Esophagus muscularis mucosa (tissue), 4 donors: ENCODE measurements at regions not wholly inside any gene's neighbourhood (a gene's known extent, or its start where the extent isn't known, plus 50 kb on each side); places are given as distances from the start of the nearest gene placed in this dataset.

Experiments used
- DNase-seq: peaks from one replicate; pipeline ENCODE4 v3.0.0-alpha.2; 2017; ENCODE audit errors: extremely low spot score
- H3K27ac ChIP-seq, 4 donors: fragments of 200-600 bp; sonication (generic); replicated peaks in 1 of 4; 1 replicate in 3 of 4; 2 replicates in 1 of 4; pipeline ENCODE4 v1.5.1; 2016 to 2019; ENCODE audit warnings: mild to moderate bottlenecking in 1 of 4
- H3K27me3 ChIP-seq, 4 donors: fragments of 200-600 bp; sonication (generic); one replicate each; pipeline versions ENCODE4 v1.5.1 to v1.6.0; 2016 to 2019
- H3K36me3 ChIP-seq, 4 donors: fragments of 200-600 bp; sonication (generic); one replicate each; pipeline ENCODE4 v1.5.1; 2016 to 2019
- H3K4me1 ChIP-seq, 4 donors: fragments of 200-600 bp; sonication (generic); one replicate each; pipeline ENCODE4 v1.5.1; 2016 to 2019
- H3K4me3 ChIP-seq, 4 donors: fragments of 200-600 bp; sonication (generic); 1 replicate in 2 of 4; 2 replicates in 2 of 4; pipeline ENCODE4 v1.5.1; 2016 to 2019; ENCODE audit warnings: mild to moderate bottlenecking in 4 of 4, moderate library complexity in 1 of 4
- H3K9me3 ChIP-seq, 4 donors: fragments of 200-600 bp; sonication (generic); 1 replicate in 3 of 4; 2 replicates in 1 of 4; pipeline ENCODE4 v1.5.1; 2016 to 2019
- CTCF ChIP-seq, 3 experiments: fragments of 200-600 bp in 2 of 3; fragments of 450-650 bp in 1 of 3; sonication (generic) in 2 of 3; IDR thresholded peaks; one replicate each; pipeline ENCODE4 v1.5.1; 2017 to 2019; ENCODE audit warnings: antibody characterized with exemption in 3 of 3, mild to moderate bottlenecking in 2 of 3, moderate library complexity in 1 of 3
- EP300 ChIP-seq: sonication (generic); formaldehyde crosslinking; IDR thresholded peaks from one replicate; pipeline ENCODE4 v1.6.1; 2017; ENCODE audit warnings: antibody characterized with exemption
- POLR2A ChIP-seq: fragments of 450-650 bp; IDR thresholded peaks from one replicate; pipeline ENCODE4 v1.6.1; 2017; ENCODE audit warnings: antibody characterized with exemption, moderate library complexity, mild to moderate bottlenecking, low read depth
- POLR2AphosphoS5 ChIP-seq, 2 donors: sonication (generic); formaldehyde crosslinking; IDR thresholded peaks; one replicate each; pipeline ENCODE4 v1.6.1; 2017; ENCODE audit warnings: antibody characterized with exemption in 2 of 2
- WGBS: methylation state at CpG from one replicate; pipeline ENCODE4 v1.1.5; 2018; 5-methylcytosine and 5-hydroxymethylcytosine counted together
- intact Hi-C: fragments of 100-400 bp; cut with DNase I; formaldehyde crosslinking; loops from one replicate; pipeline ENCODE4 v1.15.1; 2023

- H3K9me3 ChIP-seq: no peaks in the 10 kb centered on the region
- TF ChIP-seq CTCF (IDR thresholded peaks at IDR 0.05) (no peak), POLR2AphosphoS5 (IDR thresholded peaks at IDR 0.05) (no peak), POLR2A (no peak), EP300 (no peak)
- no peak overlapping the region for H3K4me3 ChIP-seq
- H3K27me3 ChIP-seq: peaks cover 0 to 81% (median 11%) of the 10 kb centered on the region in 4 donors
- H3K4me1 ChIP-seq: no peaks in the 10 kb centered on the region
- H3K36me3 ChIP-seq: no peaks in the 10 kb centered on the region
- 12% methylated on average over 9 of the region's 10 CpGs for WGBS
- H3K27ac ChIP-seq: no peak overlapping the region
- intact Hi-C loops: no loop called here
- DNase-seq: no peak
These were observed 569.1 kb downstream of the NPHP4 start for GRCh38 chr1:5423109-5423508.

GRCh38 chr1:5419501-5419900 is 572.7 kb downstream of the NPHP4 start:
- 76% methylated on average over 3 of the region's 4 CpGs for WGBS
- H3K9me3 ChIP-seq: no peaks in the 10 kb centered on the region
- intact Hi-C loops: no loop called here
- DNase-seq: no peak
- TF ChIP-seq CTCF (IDR thresholded peaks at IDR 0.05) (no peak), POLR2A (no peak), POLR2AphosphoS5 (IDR thresholded peaks at IDR 0.05) (no peak), EP300 (no peak)
- peaks cover 0 to 55% (median 10%) of the 10 kb centered on the region in 4 donors for H3K27me3 ChIP-seq
- H3K4me1 ChIP-seq: no peaks in the 10 kb centered on the region
- no peak overlapping the region for H3K27ac ChIP-seq
- H3K36me3 ChIP-seq: no peaks in the 10 kb centered on the region
- H3K4me3 ChIP-seq: no peak overlapping the region

- Histone ChIP-seq H3K9me3 (no peaks in the 10 kb centered on the region), H3K4me1 (no peaks in the 10 kb centered on the region), H3K27me3 (peaks cover 0 to 52% (median 0%) of the 10 kb centered on the region in 4 donors), H3K27ac (no peak overlapping the region), H3K4me3 (no peak overlapping the region), H3K36me3 (no peaks in the 10 kb centered on the region)
- 79% methylated on average over 2 of the region's 2 CpGs for WGBS
- DNase-seq: no peak
- TF ChIP-seq EP300: no peak
- no peak for TF ChIP-seq POLR2A
- intact Hi-C loops: no loop called here
These were observed 575.7 kb downstream of the NPHP4 start for GRCh38 chr1:5416518-5416917.

DNA sequence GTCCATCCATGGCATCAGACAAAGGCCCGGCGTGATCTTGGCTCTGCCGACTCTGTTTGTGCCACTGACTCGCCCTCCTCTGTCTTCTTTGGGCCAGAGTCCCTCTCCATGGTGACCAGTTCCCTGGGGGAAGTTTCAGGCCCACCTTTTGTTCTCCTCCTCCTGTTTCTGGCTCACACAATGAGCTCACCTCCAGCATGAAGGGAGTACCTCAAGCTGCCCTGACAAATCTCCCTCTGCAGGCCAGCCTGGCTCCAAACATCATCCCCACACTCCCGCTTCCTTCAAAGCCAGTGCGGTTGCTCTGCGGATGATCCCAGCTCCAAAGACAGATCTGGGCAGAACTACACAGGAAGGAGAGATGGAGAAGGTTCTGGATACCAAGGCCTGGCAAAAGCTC is 576.6 kb downstream of the NPHP4 start:
- 81% methylated on average over 3 of the region's 7 CpGs for WGBS
- Histone ChIP-seq H3K27ac (no peak overlapping the region), H3K4me3 (no peak overlapping the region), H3K4me1 (no peaks in the 10 kb centered on the region), H3K27me3 (peaks cover 0 to 43% (median 0%) of the 10 kb centered on the region in 4 donors), H3K9me3 (no peaks in the 10 kb centered on the region), H3K36me3 (no peaks in the 10 kb centered on the region)
- no peak for DNase-seq
- intact Hi-C loops: no loop called here
- TF ChIP-seq EP300 (no peak), POLR2A (no peak), POLR2AphosphoS5 (IDR thresholded peaks at IDR 0.05) (no peak), CTCF (IDR thresholded peaks at IDR 0.05) (no peak)

DNA sequence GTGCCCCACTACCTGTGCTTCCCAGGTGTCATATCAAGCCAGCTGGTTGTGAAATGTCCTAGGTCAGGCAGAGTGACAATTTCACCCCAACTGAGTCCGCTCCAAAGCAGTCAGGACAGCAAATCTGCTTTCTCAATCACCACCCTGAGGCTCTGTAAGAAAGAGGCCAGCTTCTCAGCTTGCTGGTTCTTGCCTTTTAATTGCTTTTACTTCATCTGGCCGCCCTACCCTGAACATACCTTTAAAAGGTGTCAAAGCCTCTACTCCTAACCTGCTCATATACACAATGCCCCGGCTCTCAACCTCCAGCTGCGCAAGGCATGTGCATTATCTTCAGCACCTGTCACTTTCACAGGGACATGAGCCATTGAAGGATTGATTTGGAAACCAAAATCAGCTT is 581.6 kb downstream of the NPHP4 start:
- WGBS: 76% methylated on average over 4 of the region's 4 CpGs
- no peaks in the 10 kb centered on the region for H3K36me3 ChIP-seq

More for the DNA sequence above, 581.6 kb downstream of the NPHP4 start:
- no peak overlapping the region for H3K4me3 ChIP-seq
- no peak overlapping the region for H3K27ac ChIP-seq
- H3K27me3 ChIP-seq: peaks cover 0 to 60% (median 0%) of the 10 kb centered on the region in 4 donors
- H3K4me1 ChIP-seq: no peaks in the 10 kb centered on the region
- H3K9me3 ChIP-seq: no peaks in the 10 kb centered on the region
- intact Hi-C loops: no loop called here
- TF ChIP-seq POLR2A (no peak), EP300 (no peak), CTCF (IDR thresholded peaks at IDR 0.05) (no peak), POLR2AphosphoS5 (IDR thresholded peaks at IDR 0.05) (no peak)
- no peak for DNase-seq
